ENCODE measurements at regions not wholly inside any gene's neighbourhood (a gene's known extent, or its start where the extent isn't known, plus 50 kb on each side); places are given as distances from the start of the nearest gene placed in this dataset.

GRCh38 chr3:117367861-117368260, 658.3 kb downstream of the TUSC7 start:
- TF ChIP-seq CTCF (IDR thresholded peaks at IDR 0.05; ENCODE audit: insufficient read depth, low read depth, low read length), result no peak
- no peak overlapping the region for H3K4me3 ChIP-seq (ENCODE audit: low read depth, low read length)
- no peak for DNase-seq (ENCODE audit: low read depth)

DNA sequence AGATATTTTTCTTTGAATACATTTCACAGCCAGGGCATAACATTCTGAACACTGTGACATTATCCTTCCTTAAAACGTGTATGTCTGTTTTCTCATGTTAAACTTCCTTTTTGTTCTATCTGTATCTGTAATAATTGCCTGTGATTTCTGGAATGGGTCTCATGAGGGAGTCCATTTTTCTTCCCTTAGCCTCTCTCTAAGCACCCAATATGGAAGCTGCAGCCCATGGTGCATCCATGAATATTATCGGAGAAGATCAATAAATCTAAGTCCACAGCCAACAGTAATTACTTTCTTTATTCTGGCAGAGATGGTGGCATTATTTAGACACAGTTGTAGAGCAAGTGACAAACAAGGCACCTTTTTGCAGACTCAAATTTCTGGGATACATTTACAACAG, 671.1 kb downstream of the TUSC7 start:
- TF ChIP-seq CTCF (IDR thresholded peaks at IDR 0.05; ENCODE audit: insufficient read depth, low read depth, low read length), result no peak
- no peak overlapping the region for H3K4me3 ChIP-seq (ENCODE audit: low read depth, low read length)
- no peak for DNase-seq (ENCODE audit: low read depth)

GRCh38 chr3:117393119-117393518, 683.5 kb downstream of the TUSC7 start:
- H3K4me3 ChIP-seq (ENCODE audit: low read depth, low read length), result no peak overlapping the region
- no peak for TF ChIP-seq CTCF (IDR thresholded peaks at IDR 0.05; ENCODE audit: insufficient read depth, low read depth, low read length)
- no peak for DNase-seq (ENCODE audit: low read depth)

- no peak for DNase-seq (ENCODE audit: low read depth)
- H3K4me3 ChIP-seq (ENCODE audit: low read depth, low read length), result no peak overlapping the region
- no peak for TF ChIP-seq CTCF (IDR thresholded peaks at IDR 0.05; ENCODE audit: insufficient read depth, low read depth, low read length)
These were observed 688.7 kb downstream of the TUSC7 start for GRCh38 chr3:117398141-117398899.

- no peak overlapping the region for H3K4me3 ChIP-seq (ENCODE audit: low read depth, low read length)
- TF ChIP-seq CTCF (IDR thresholded peaks at IDR 0.05; ENCODE audit: insufficient read depth, low read depth, low read length), result no peak
- DNase-seq (ENCODE audit: low read depth), result no peak
These were observed 689.9 kb downstream of the TUSC7 start for GRCh38 chr3:117399311-117400078.

DNA sequence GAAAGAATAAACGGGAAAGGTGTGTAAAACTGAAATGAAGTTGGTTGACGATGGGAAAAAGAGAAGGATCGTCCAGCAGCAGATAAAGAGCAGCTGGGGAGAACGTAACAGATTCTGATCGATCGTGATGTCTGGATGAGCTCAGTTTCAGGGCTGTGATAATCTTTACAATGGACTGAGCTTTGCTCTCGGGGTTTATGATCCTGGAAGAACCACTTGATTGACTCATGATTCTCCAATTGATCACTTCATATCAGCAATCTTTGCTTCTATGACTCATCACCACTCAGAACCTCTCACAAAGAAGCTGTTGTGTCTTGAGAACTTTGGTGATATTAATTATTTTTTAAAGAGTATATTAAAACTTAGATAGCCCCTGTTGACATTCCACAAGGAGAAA, 690.7 kb downstream of the TUSC7 start:
- no peak for TF ChIP-seq CTCF (IDR thresholded peaks at IDR 0.05; ENCODE audit: insufficient read depth, low read depth, low read length)
- no peak for DNase-seq (ENCODE audit: low read depth)
- no peak overlapping the region for H3K4me3 ChIP-seq (ENCODE audit: low read depth, low read length)
